A204.1 (cell line): ENCODE measurements at regions not wholly inside any gene's neighbourhood (a gene's known extent, or its start where the extent isn't known, plus 50 kb on each side); places are given as distances from the start of the nearest gene placed in this dataset.
"Not testable (repeated sequence)": the region's sequence is repeated elsewhere in the genome, so short reads cannot be mapped to it uniquely, and the experiment has no call there.

Experiments
- FAIRE-seq: peaks from 2 replicates; lab custom pipeline; 2012; peaks lifted over from hg19 to GRCh38; lab: Jason Lieb, UNC

DNA sequence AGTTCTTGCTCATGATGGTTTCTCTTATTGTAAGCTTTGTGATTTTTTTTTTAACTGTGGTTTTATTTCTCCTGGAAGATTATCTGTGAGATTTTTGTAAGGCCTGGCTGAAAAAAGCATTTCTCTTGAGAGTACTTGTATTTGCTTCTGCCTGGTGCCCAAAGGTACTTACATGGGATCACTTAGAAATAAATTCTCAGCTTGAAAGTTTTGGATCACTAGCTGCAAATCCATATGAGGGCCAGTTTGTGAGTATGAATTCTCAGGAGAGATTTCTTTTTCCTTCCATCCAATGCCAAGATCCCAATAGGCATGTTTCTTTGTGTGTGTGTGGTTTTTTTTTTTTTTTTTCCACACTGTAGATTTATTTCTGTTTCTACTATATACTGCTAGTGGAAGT lies 1884.7 kb upstream of the PCDH7 start:
- no peak for FAIRE-seq

DNA sequence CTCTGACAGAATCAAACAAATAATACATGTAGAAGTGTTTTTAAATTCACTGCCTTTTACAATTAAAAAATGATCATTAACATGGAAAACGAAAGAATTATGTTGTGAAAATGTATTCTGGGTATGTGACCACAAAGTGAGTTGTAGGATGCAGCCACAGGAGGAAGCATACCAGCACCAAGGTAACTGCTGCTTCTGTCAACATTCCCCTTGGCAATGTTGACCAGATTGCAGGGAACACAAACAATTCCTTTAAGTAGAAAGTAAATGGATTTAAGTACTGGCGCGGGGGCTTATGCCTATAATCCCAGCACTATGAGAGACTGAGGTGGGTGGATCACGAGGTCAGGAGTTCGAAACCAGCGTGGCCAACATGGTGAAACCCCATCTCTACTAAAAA lies 1877.9 kb upstream of the PCDH7 start:
- no peak for FAIRE-seq

GRCh38 chr4:28845158-28845557 lies 1875.0 kb upstream of the PCDH7 start:
- no peak for FAIRE-seq

- not testable (repeated sequence) for FAIRE-seq
Measured at GRCh38 chr4:28857028-28857427, 1863.1 kb upstream of the PCDH7 start.

- no peak for FAIRE-seq
Measured at GRCh38 chr4:28868841-28869240, 1851.3 kb upstream of the PCDH7 start.

GRCh38 chr4:28879178-28879577 lies 1841.0 kb upstream of the PCDH7 start:
- FAIRE-seq, result no peak

- FAIRE-seq, result no peak
Measured at GRCh38 chr4:28879900-28880299, 1840.3 kb upstream of the PCDH7 start.

GRCh38 chr4:28883211-28883610 lies 1837.0 kb upstream of the PCDH7 start:
- FAIRE-seq, result no peak

DNA sequence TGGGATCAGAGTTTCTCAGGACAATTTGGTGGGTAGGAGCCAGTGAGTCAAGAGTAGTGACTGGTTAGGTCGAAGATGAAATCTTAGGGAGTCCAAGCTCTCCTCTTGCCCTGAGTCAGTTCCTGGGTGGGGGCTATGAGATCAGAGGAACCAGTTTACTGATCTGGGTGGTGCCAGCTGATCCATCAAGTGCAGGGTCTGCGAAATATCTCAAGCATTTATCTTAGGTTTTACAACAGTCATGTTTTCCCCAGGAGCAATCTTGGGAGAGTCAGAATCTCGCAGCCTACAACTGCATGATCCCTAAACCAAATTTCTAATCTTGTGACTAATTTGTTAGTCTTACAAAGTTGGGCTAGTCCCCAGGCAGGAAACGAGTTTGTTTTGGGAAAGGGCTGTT lies 1833.2 kb upstream of the PCDH7 start:
- FAIRE-seq, result no peak

GRCh38 chr4:28890949-28891775 lies 1829.0 kb upstream of the PCDH7 start:
- FAIRE-seq, result no peak

GRCh38 chr4:28913466-28913865 lies 1806.7 kb upstream of the PCDH7 start:
- no peak for FAIRE-seq

DNA sequence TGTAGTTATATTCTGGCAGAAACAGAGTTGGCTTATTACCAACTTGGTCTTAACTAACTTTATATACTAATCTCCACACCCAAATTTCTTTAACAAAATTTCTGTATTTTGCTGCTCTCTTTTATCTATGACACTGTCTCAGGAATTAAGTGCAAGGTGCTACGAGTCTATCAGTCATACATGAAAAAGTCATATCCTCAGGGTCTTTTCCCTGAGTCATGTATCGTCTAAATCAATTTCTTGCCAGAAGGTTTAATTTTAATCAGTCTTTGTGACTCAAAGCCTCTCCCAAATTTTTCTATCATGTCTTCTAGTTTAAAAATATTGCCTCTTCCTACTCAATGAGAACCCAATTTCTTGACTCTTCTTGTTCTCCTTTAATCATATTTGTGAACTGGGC lies 1803.6 kb upstream of the PCDH7 start:
- FAIRE-seq, result no peak

GRCh38 chr4:28918871-28919270 lies 1801.3 kb upstream of the PCDH7 start:
- no peak for FAIRE-seq

DNA sequence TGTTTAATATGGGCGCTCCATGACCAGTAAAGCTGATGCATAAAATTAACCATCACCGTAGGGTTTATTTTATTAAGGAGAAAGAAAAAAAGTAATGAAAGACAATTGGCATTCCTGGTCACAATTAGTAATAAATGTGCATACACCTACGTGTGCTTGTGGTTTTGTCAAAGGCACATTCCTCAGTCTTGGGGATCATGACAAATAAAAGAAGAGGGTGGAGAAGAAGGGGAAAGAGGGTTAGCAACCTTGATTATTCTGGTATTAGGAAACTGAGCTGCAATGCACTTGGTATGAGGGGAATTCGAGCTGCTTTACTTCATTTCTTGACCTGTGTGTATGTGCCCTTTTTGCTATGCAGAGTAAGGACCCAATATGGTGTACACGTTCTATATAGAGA lies 1798.3 kb upstream of the PCDH7 start:
- FAIRE-seq, result no peak

- FAIRE-seq, result no peak
Measured at GRCh38 chr4:28926156-28926555, 1794.0 kb upstream of the PCDH7 start.

GRCh38 chr4:28942631-28943030 lies 1777.5 kb upstream of the PCDH7 start:
- no peak for FAIRE-seq

GRCh38 chr4:28947374-28947773 lies 1772.8 kb upstream of the PCDH7 start:
- no peak for FAIRE-seq

GRCh38 chr4:28948501-28948900 lies 1771.7 kb upstream of the PCDH7 start:
- no peak for FAIRE-seq

GRCh38 chr4:28966982-28967381 lies 1753.2 kb upstream of the PCDH7 start:
- no peak for FAIRE-seq

GRCh38 chr4:28973587-28974350 lies 1746.4 kb upstream of the PCDH7 start:
- FAIRE-seq, result no peak

- FAIRE-seq, result no peak
Measured at GRCh38 chr4:28976369-28976768, 1743.8 kb upstream of the PCDH7 start.

- FAIRE-seq, result no peak
Measured at GRCh38 chr4:29002151-29002550, 1718.0 kb upstream of the PCDH7 start.

GRCh38 chr4:29005838-29006237 lies 1714.3 kb upstream of the PCDH7 start:
- FAIRE-seq, result no peak

GRCh38 chr4:29009908-29010307 lies 1710.3 kb upstream of the PCDH7 start:
- FAIRE-seq, result no peak
